Mucosa of descending colon (tissue), 3 donors: ENCODE measurements at regions not wholly inside any gene's neighbourhood (a gene's known extent, or its start where the extent isn't known, plus 50 kb on each side); places are given as distances from the start of the nearest gene placed in this dataset.
A peak's percentile ranks its signal among the peaks of the same experiment; 100 is the strongest.

Experiments used
- ATAC-seq: fragments of 200-7000 bp; cut with Tn5 transposase; one replicate; pipeline ENCODE4 v1.9.1; 2020; ENCODE audit warnings: mild to moderate bottlenecking, moderate library complexity
- DNase-seq, 3 donors: peaks; one replicate each; pipeline ENCODE4 v3.0.0-alpha.2; 2020
- H3K36me3 ChIP-seq: fragments of 200-600 bp; one replicate; pipeline ENCODE4 v1.8.0; 2021; ENCODE audit warnings: low read depth, mild to moderate bottlenecking
- H3K4me1 ChIP-seq: fragments of 200-600 bp; one replicate; pipeline ENCODE4 v1.8.0; 2021; ENCODE audit warnings: low read depth, mild to moderate bottlenecking
- H3K4me3 ChIP-seq: fragments of 200-600 bp; one replicate; pipeline ENCODE4 v1.8.0; 2021; ENCODE audit warnings: mild to moderate bottlenecking
- H3K9me3 ChIP-seq: fragments of 200-600 bp; one replicate; pipeline ENCODE4 v1.8.0; 2021; ENCODE audit warnings: mild to moderate bottlenecking
- CTCF ChIP-seq: fragments of 200-600 bp; IDR thresholded peaks from one replicate; pipeline ENCODE4 v1.8.0; 2022; ENCODE audit warnings: antibody characterized with exemption, mild to moderate bottlenecking
- intact Hi-C, 2 donors: fragments of 100-400 bp; cut with DNase I in 1 of 2; cut with micrococcal nuclease in 1 of 2; formaldehyde crosslinking; loops; one replicate each; pipeline versions ENCODE4 v1.11.0 to v1.11.1; 2022; cut with DNase I, micrococcal nuclease
- donor health status: DM: no; HTN: no; CAD: no; lungs with moderate emphysema.
- donor health status: DM: no; HTN: no; CAD: no.
- donor health status: DM: no; HTN: yes; CAD: no.

- Histone ChIP-seq H3K4me3 (no peak overlapping the region), H3K4me1 (no peaks in the 10 kb centered on the region), H3K9me3 (no peaks in the 10 kb centered on the region), H3K36me3 (no peaks in the 10 kb centered on the region)
- DNase-seq (no peak), ATAC-seq (no peak)
- intact Hi-C loops: no loop called here
- no peak for TF ChIP-seq CTCF
Measured at GRCh38 chr6:14919038-14919670, 326.7 kb upstream of the JARID2 start.

- no peak for ATAC-seq
- Histone ChIP-seq H3K9me3 (no peaks in the 10 kb centered on the region), H3K36me3 (no peaks in the 10 kb centered on the region), H3K4me3 (no peak overlapping the region), H3K4me1 (peaks cover 2% of the 10 kb centered on the region)
- DNase-seq: no peak
- no peak for TF ChIP-seq CTCF
- intact Hi-C loops: no loop called here
Measured at GRCh38 chr6:14920276-14920675, 325.6 kb upstream of the JARID2 start.

DNA sequence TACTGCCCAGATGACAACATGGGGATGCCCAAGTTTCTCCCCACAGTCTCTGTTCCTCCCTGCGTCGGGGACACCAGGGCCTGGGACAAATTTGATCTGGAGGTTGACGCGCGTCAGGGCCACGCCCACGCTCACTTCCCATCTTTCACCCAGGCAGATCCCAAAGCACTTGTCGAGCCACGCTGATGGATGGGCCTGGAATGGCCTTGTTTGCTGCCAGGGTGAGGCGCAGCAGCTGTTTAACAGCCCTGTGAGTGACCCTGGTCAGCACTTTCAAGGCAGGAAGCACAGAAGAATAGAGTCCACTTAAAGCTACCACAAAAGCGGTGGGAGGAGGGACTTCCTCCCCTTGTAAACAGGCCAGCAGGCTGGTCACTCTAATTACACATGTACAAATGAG lies 324.7 kb upstream of the JARID2 start:
- ATAC-seq (peak; percentile 58), DNase-seq (peak; percentile 39 to 74 (median 51))
- no peaks in the 10 kb centered on the region for H3K9me3 ChIP-seq
- intact Hi-C loops: no loop called here
- peaks cover 7% of the 10 kb centered on the region for H3K4me1 ChIP-seq
- no peaks in the 10 kb centered on the region for H3K36me3 ChIP-seq
- H3K4me3 ChIP-seq: no peak overlapping the region
- TF ChIP-seq CTCF: no peak

DNA sequence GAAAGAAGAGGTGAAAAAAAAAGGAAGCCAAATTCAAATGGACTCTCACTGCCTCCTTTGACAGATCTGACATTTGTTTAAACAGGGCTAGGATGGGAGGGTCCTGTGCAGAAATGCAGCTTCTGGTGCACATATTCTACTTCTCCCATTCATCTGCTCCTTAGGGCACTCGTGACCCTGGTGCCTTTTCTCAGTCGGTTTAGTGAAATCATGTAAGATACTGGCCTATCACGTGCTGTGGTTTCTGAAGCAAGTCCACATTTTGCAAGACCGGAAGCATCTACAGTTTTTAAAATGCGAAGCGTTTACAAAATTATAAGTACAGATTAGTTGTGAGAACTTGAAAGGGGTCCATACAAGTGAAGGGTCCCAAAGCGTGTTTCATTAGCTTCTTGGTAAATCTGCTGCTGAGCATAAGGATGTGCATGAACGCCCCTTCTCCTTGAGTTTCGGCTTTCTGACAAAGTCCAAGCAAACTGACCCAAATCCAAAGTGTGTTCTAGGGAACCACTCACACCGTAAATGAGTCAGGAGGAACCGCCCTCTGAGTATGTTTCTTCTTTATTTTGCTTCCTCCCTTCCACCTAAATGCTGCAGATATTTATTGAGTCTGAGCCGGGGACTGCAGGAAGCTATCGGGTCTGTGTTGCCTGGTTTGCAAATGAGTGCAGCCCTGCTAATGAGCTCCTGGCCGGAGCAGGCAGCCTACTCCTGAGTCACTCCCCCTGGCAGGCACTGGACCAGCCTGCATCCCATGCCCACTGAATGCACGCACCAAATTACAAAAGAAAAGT lies 323.8 kb upstream of the JARID2 start:
- ATAC-seq: peak; percentile 43
- Histone ChIP-seq H3K9me3 (no peaks in the 10 kb centered on the region), H3K4me3 (no peak overlapping the region), H3K4me1 (peaks cover 7% of the 10 kb centered on the region), H3K36me3 (no peaks in the 10 kb centered on the region)
- intact Hi-C loops: no loop called here
- no peak for TF ChIP-seq CTCF
- peak in 1 of 3 donors; percentile 32 for DNase-seq

GRCh38 chr6:14922706-14923460 lies 323.0 kb upstream of the JARID2 start:
- TF ChIP-seq CTCF: no peak
- ATAC-seq (no peak), DNase-seq (no peak)
- Histone ChIP-seq H3K9me3 (no peaks in the 10 kb centered on the region), H3K4me3 (no peak overlapping the region), H3K36me3 (no peaks in the 10 kb centered on the region), H3K4me1 (peaks cover 7% of the 10 kb centered on the region)
- intact Hi-C loops: no loop called here
